PC-3 (cell line): ENCODE measurements at regions not wholly inside any gene's neighbourhood (a gene's known extent, or its start where the extent isn't known, plus 50 kb on each side); places are given as distances from the start of the nearest gene placed in this dataset.

Source experiments
- EZH2 ChIP-seq: fragments of 300-600 bp; sonication (generic); IDR thresholded peaks from one replicate; pipeline ENCODE4 v1.6.1; 2017; ENCODE audit warnings: antibody characterized with exemption, mild to moderate bottlenecking, low read length; ENCODE audit not compliant: unreplicated experiment
- EZH2phosphoT487 ChIP-seq: fragments of 300-600 bp; sonication (generic); IDR thresholded peaks from 2 replicates; pipeline ENCODE4 v1.6.1; 2018; ENCODE audit warnings: mild to moderate bottlenecking, antibody characterized with exemption, low read length, borderline replicate concordance

DNA sequence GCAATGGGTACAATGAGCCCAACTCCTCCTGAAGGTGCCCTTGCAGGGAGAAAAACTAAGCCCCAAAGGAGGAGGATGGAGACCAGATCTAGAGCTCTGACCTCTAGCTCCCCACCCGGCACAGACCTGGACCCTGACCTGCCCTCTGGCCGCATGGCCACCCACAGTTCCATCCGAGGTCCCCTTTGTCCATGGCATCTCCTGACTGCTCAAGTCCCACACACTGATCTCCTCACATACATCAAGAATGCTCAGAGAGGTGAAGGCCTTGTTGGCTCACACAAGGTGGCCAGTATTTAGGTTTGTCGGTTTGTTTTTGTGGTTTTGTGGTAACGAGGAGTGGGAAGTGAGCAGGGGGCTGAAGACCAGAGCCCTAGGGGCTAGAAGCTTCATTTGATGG is 423.5 kb upstream of the B3GAT1 start:
- no peak for TF ChIP-seq EZH2phosphoT487
- no peak for TF ChIP-seq EZH2
